ENCODE measurements at regions not wholly inside any gene's neighbourhood (a gene's known extent, or its start where the extent isn't known, plus 50 kb on each side); places are given as distances from the start of the nearest gene placed in this dataset.
"Not testable (repeated sequence)": the region's sequence is repeated elsewhere in the genome, so short reads cannot be mapped to it uniquely, and the experiment has no call there.

GRCh38 chr17:12195418-12195817, 174.7 kb downstream of the MAP2K4 start:
- DNase-seq, result no peak

GRCh38 chr17:12201294-12201880, 180.7 kb downstream of the MAP2K4 start:
- no peak for DNase-seq

GRCh38 chr17:12209632-12210191, 189.0 kb downstream of the MAP2K4 start:
- no peak for DNase-seq

DNA sequence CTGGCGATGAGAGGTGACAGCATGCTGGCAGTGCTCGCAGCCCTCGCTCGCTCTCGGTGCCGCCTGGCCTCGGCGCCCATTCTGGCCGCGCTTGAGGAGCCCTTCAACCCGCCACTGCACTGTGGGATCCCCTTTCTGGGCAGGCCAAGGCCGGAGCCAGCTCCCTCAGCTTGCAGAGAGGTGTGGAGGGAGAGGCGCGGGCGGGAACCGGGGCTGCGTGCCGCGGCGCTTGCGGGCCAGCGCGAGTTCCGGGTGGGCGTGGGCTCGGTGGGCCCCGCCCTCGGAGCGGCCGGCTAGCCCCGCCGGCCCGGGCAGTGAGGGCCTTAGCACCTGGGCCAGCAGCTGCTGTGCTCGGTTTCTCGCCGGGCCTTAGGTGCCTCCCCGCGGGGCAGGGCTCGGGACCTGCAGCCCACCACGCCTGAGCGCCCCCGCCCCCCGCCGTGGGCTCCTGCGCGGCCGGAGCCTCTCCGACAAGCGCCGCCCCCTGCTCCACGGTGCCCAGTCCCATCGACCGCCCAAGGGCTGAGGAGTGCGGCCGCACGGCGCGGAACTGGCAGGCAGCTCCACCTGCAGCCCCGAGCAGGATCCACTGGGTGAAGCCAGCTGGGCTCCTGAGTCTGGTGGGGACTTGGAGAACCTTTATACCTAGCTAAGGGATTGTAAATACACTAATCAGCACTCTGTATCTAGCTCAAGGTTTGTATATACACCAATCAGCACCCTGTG, 200.2 kb downstream of the MAP2K4 start:
- DNase-seq, result not testable (repeated sequence)

DNA sequence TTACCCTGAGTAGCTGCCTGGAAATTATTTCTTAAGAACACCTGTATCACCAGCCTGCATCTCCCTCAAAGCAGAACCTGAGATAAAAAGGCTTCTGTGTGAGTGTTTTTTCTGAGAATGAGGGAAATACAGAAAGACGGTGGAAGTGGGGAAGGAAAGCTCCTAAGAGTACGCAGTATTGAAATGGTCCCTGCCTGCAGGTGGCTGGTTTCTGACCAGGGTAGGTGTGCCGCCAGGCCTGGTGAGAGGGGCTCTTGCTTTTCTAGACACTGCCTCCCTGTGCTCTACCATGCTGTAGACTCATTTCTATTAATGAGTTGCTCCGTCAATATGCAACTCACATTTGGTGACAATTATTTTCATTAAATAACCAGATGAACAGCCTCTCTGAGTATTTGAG, 201.7 kb downstream of the MAP2K4 start:
- DNase-seq, result no peak

GRCh38 chr17:12227547-12227946, 206.9 kb downstream of the MAP2K4 start:
- no peak for DNase-seq

DNA sequence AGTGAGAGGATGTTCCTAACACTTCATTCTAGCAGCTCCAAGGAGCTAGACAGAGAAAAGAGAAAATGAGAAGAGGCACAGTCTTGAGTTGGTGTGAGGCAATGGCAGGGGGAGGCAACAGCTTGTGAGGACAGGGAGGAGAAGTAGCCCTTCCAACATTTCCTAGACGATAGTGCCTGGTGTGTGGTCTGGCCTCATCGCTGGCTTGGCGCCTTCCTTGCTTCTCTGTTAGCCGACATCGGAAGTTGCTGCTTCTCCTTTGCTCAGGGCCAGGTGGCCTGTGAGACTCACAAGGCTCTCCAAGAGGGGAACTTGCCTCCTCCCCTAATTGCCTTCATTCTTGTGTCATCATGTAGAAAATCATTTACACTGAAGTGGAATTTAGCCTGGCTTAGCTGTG, 208.7 kb downstream of the MAP2K4 start:
- DNase-seq, result no peak

DNA sequence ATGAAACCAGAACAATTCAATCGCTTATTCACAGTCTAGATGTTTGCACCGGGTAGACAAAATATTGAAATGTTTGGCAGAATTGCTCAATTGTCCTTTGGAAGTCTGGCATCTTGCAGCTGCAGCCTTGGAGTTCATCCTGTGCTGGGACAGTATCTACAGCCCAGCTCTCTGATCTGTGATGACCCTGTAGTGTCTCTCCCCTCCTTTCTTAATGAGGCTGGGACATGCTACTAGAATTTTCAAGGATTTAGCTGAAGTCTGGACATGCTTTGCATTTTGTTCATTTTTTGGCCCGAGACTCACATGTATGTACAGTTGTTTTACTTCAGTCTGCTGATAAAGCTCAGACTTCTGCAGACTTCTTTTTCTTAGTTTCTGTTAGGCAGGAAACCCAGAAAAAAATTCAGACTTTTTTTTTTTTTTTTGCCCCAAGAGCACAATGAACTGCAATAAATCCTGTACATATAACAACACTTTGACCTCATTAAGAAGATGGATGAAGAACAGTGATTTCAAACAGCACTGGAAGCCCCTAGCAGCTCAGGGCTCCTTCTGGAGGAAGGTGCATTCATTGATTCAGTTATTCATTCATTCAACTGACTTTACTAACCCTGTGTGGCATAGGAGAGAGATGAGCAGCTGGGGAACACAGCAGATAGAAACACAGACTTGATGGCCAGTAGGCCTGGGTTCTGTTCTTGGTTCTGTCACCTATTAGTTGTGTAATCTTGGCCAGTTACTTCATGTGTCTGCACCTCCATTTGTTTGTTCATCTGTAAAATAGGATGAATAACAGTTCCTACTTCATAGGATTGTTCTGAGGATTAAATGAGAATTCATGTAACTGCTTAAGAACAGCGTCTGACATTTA, 210.0 kb downstream of the MAP2K4 start:
- DNase-seq, result no peak

GRCh38 chr17:12231355-12231682, 210.6 kb downstream of the MAP2K4 start:
- no peak for DNase-seq

DNA sequence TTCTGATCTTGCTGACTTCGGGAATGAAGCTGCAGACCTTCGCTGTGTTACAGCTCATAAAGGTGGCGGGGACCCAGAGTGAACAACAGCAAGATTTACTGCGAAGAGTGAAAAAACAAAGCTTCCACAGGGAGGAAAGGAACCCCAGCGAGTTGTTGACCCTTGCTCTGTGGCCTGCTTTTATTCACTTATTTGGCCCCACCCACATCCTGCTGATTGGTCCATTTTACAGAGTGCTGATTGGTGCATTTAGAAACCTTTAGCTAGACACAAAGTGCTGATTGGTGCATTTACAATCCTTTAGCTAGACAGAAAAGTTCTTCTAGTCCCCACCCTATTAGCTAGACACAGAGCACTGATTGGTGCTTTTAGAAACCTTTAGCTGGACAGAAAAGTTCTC, 218.3 kb downstream of the MAP2K4 start:
- DNase-seq, result not testable (repeated sequence)

GRCh38 chr17:12242345-12242954, 221.8 kb downstream of the MAP2K4 start:
- DNase-seq, result no peak

- DNase-seq, result no peak
These were observed 227.1 kb downstream of the MAP2K4 start for GRCh38 chr17:12247761-12248160.

- DNase-seq, result no peak
These were observed 230.3 kb downstream of the MAP2K4 start for GRCh38 chr17:12250973-12251372.

DNA sequence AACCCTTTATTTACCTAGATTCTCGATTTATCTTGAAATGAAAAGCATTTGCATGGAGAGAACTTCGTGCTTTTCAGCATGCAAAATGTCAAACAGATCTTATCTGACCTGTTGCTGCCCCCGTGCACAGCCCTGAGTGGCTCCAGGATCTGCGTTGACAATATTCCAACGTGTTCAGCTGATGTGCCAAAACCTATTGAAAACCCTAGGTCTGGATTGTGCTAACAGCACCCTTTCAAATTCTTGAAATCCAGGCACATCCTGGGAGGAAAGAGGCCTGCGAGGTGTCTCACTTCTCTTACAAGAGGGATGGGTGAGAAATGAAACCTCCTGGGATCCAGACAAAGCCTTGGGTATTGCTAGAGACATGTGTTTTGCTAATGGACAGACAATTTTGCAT, 231.8 kb downstream of the MAP2K4 start:
- no peak for DNase-seq

DNA sequence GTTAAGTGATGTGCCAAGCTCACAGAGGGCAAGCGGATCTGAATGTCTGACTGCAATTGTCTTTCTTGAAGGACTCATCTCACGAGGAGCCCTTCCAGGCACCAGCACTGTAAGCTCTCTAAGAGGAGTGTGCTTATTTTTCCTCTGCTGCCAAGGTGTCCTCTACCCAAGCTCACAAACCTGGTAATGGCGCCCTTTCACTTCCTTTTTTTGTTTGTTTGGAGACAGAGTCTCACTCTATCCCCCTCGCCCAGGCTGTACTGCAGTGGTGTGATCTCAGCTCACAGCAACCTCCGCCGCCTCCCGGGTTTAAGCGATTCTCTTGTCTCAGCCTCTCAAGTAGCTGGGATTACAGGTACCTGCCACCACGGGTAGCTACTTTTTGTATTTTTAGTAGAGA, 233.8 kb downstream of the MAP2K4 start:
- no peak for DNase-seq

DNA sequence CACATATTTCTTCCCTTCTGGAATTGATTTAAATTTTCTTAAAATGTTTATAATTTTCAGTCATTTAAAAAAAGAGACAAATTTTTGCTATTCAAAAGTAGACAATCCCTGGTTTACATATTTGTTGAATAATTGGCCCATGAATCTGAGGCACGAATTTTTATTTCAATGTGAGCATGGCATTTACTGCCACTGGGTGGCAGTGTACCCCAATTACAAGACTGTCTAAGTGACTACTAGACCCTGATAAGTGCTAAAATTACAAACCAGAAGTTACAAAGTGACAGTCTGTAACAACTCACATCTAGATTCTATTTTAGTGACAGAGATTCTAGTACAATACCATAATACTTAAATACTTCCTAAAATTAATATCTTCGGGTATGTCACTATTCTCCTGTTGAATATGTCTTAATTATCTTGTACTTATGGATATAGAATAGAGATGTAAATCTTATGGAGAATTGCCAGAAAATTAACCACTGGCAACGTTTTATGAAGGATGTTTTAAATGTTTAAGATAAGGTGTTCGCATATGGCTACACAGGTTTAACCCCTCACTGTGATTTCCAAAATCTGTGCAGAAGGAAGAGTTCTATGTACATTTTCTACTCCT, 235.8 kb downstream of the MAP2K4 start:
- peak; percentile 4 for DNase-seq

- no peak for DNase-seq
These were observed 236.5 kb downstream of the MAP2K4 start for GRCh38 chr17:12257176-12257575.

- DNase-seq, result no peak
These were observed 240.7 kb downstream of the MAP2K4 start for GRCh38 chr17:12261354-12261753.

DNA sequence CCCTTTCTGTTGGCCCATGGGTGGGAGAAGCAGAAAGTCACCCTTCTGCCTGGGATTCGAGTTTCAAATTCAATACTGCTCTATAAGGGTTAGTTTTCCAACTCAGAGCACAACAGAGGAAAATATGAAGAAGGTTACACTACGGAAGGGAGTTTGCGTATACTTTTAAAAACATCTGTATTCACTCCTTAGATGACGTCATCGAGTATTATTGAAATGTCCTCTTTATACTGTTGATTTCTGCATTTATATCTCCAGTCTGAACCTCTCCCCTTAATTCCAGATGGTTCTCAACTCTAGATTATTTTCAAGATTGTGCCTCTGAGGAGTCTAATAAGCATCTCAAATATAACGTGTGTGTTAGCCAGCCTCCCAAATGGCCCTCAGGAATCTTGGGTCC, 249.1 kb downstream of the MAP2K4 start:
- DNase-seq, result no peak

DNA sequence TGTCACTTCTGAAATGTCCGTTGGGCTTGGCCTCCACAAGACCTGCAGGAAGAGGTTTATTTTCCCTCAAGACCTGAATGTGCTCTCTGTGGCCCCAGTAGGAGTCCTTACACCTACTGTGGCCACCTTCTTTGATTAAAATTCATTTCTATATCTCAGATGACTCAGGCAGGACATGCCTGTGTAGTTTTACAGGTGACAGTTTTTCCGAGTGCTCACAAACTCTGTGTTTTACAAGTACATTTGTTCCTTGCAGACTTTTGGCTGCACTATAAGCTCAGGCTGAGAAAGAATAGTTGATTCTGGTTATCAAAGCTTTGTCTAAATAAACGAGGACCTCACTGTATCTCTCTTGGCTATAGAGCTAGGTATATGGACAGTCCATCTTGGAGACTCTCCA, 257.1 kb downstream of the MAP2K4 start:
- DNase-seq, result no peak

- DNase-seq, result no peak
These were observed 261.4 kb downstream of the MAP2K4 start for GRCh38 chr17:12282056-12282455.

- DNase-seq, result no peak
These were observed 267.3 kb downstream of the MAP2K4 start for GRCh38 chr17:12287953-12288352.

GRCh38 chr17:12290207-12290606, 269.5 kb downstream of the MAP2K4 start:
- DNase-seq, result no peak

All from NCI-H146 (cell line).